SK-N-SH (cell line): ENCODE measurements at regions not wholly inside any gene's neighbourhood (a gene's known extent, or its start where the extent isn't known, plus 50 kb on each side); places are given as distances from the start of the nearest gene placed in this dataset.

Experiments
- CTCF ChIA-PET: fragments of 300-600, 350-600 bp; formaldehyde crosslinking; extraction: SDS; loops from one replicate; lab custom pipeline; 2021; lab: Yijun Ruan, JAX
- POLR2A ChIA-PET: fragments of 350-600 bp; sonication (Branson Sonifier 250); formaldehyde crosslinking; extraction: SDS; loops from one replicate; lab custom pipeline; 2020; ENCODE audit warnings: antibody characterized with exemption, inconsistent platforms; lab: Yijun Ruan, JAX
- DNase-seq: peaks from one replicate; pipeline ENCODE4 v3.0.0; 2012
- H2AFZ ChIP-seq: fragments of 200-600 bp; sonication (generic); 2 replicates; pipeline ENCODE4 v1.8.1; 2016; ENCODE audit warnings: antibody characterized with exemption, mild to moderate bottlenecking, low read depth
- H3F3A ChIP-seq: fragments of 200-600 bp; sonication (generic); replicated peaks from 2 replicates; pipeline ENCODE3; 2016; ENCODE audit warnings: antibody characterized with exemption, mild to moderate bottlenecking; ENCODE audit not compliant: insufficient read depth
- H3K27ac ChIP-seq, 2 experiments: fragments of 200-500 bp in 1 of 2; fragments of 200-600 bp in 1 of 2; sonication (Bioruptor generic) in 1 of 2; sonication (generic), shearing (Covaris generic) in 1 of 2; 2 replicates each; pipeline versions ENCODE4 v1.5.1 to v1.6.1; 2014 to 2016; ENCODE audit warnings: low read depth in 2 of 2, inconsistent platforms in 1 of 2, low read length in 1 of 2, mild to moderate bottlenecking in 1 of 2, mixed read lengths in 1 of 2
- H3K27me3 ChIP-seq: fragments of 200-600 bp; sonication (generic), shearing (Covaris generic); 2 replicates; pipeline ENCODE4 v1.6.1; 2016; ENCODE audit warnings: mixed run types; ENCODE audit not compliant: insufficient read depth
- H3K36me3 ChIP-seq, 2 experiments: fragments of 200-500 bp in 1 of 2; fragments of 200-600 bp in 1 of 2; sonication (Bioruptor generic) in 1 of 2; sonication (generic) in 1 of 2; replicated peaks in 1 of 2; 2 replicates each; pipeline versions ENCODE3 to v1.5.1; 2014 to 2016; ENCODE audit warnings: low read length in 1 of 2, mild to moderate bottlenecking in 1 of 2; ENCODE audit not compliant: insufficient read depth in 2 of 2, control insufficient read depth in 1 of 2
- H3K4me1 ChIP-seq, 2 experiments: fragments of 200-500 bp in 1 of 2; fragments of 200-600 bp in 1 of 2; sonication (Bioruptor generic) in 1 of 2; sonication (generic), shearing (Covaris generic) in 1 of 2; 2 replicates each; pipeline versions ENCODE4 v1.5.1 to v1.6.1; 2014 to 2016; ENCODE audit warnings: low read depth in 1 of 2, low read length in 1 of 2, mixed run types in 1 of 2; ENCODE audit not compliant: insufficient read depth in 2 of 2, control insufficient read depth in 1 of 2
- H3K4me2 ChIP-seq: fragments of 200-600 bp; sonication (generic), shearing (Covaris generic); 2 replicates; pipeline ENCODE4 v1.6.1; 2017; ENCODE audit warnings: mixed run types
- H3K4me3 ChIP-seq, 2 experiments: fragments of 200-500 bp in 1 of 2; fragments of 200-600 bp in 1 of 2; sonication (Bioruptor generic) in 1 of 2; sonication (generic), shearing (Covaris generic) in 1 of 2; 2 replicates each; pipeline versions ENCODE4 v1.5.1 to v1.8.1; 2014 to 2016; ENCODE audit warnings: low read depth in 2 of 2, inconsistent platforms in 1 of 2, low read length in 1 of 2, mild to moderate bottlenecking in 1 of 2, mixed read lengths in 1 of 2, moderate library complexity in 1 of 2
- H3K79me2 ChIP-seq: fragments of 200-600 bp; sonication (generic); 2 replicates; pipeline ENCODE4 v1.8.1; 2017; ENCODE audit warnings: mild to moderate bottlenecking; ENCODE audit not compliant: insufficient read depth
- H3K9ac ChIP-seq: fragments of 200-600 bp; sonication (generic); 2 replicates; pipeline ENCODE4 v1.6.1; 2017; ENCODE audit warnings: mixed run types
- H3K9me2 ChIP-seq: fragments of 200-600 bp; sonication (generic); 2 replicates; pipeline ENCODE4 v1.6.1; 2017; ENCODE audit warnings: mixed run types
- H3K9me3 ChIP-seq: fragments of 200-600 bp; sonication (generic); 2 replicates; pipeline ENCODE4 v1.6.1; 2017; ENCODE audit warnings: mixed run types, mild to moderate bottlenecking, moderate library complexity
- H4K20me1 ChIP-seq: fragments of 200-600 bp; sonication (generic); 2 replicates; pipeline ENCODE4 v1.6.1; 2017; ENCODE audit warnings: mild to moderate bottlenecking, mixed run types; ENCODE audit not compliant: insufficient read depth
- CTCF ChIP-seq: fragments of 200-600 bp; sonication (generic); IDR thresholded peaks from 2 replicates; pipeline ENCODE4 v1.6.1; 2017; ENCODE audit warnings: antibody characterized with exemption, mild to moderate bottlenecking, moderate library complexity
- ELF1 ChIP-seq: IDR thresholded peaks from 2 replicates; pipeline ENCODE4 v1.4.0; 2012
- EP300 ChIP-seq, 2 experiments: IDR thresholded peaks; 2 replicates each; pipeline versions ENCODE4 v1.4.0 to v1.6.1; 2012; ENCODE audit warnings: borderline replicate concordance in 1 of 2, low read depth in 1 of 2, low read length in 1 of 2
- EZH2phosphoT487 ChIP-seq: fragments of 200-600 bp; sonication (generic); IDR thresholded peaks from 2 replicates; pipeline ENCODE4 v1.6.1; 2017; ENCODE audit warnings: low read depth, mixed run types, mild to moderate bottlenecking, antibody characterized with exemption, moderate library complexity, borderline replicate concordance
- FOSL2 ChIP-seq: IDR thresholded peaks from 2 replicates; pipeline ENCODE4 v1.4.0; 2012; ENCODE audit warnings: low read depth, mild to moderate bottlenecking, moderate library complexity, borderline replicate concordance
- FOXJ3 ChIP-seq: sonication (generic); formaldehyde crosslinking; IDR thresholded peaks from 2 replicates; pipeline ENCODE4 v1.5.1; 2020; ENCODE audit warnings: mild to moderate bottlenecking, missing genetic modification reagents
- GABPA ChIP-seq: IDR thresholded peaks from 2 replicates; pipeline ENCODE4 v1.4.0; 2012; ENCODE audit warnings: low read depth, mild to moderate bottlenecking
- IRF3 ChIP-seq: fragments of 150-350 bp; IDR thresholded peaks from 2 replicates; pipeline ENCODE4 v1.6.1; 2016; ENCODE audit warnings: mild to moderate bottlenecking, low read depth, low read length
- JUND ChIP-seq: IDR thresholded peaks from 2 replicates; pipeline ENCODE4 v1.4.0; 2012
- MXI1 ChIP-seq: IDR thresholded peaks from 2 replicates; pipeline ENCODE4 v1.6.1; 2012; ENCODE audit warnings: mild to moderate bottlenecking, low read depth, low read length, improper control_type of control experiment
- NFIC ChIP-seq: IDR thresholded peaks from 2 replicates; pipeline ENCODE4 v1.4.0; 2012; ENCODE audit warnings: borderline replicate concordance
- NRF1 ChIP-seq: IDR thresholded peaks from 2 replicates; pipeline ENCODE4 v1.6.1; 2012; ENCODE audit warnings: low read depth, mild to moderate bottlenecking, low read length
- PBX3 ChIP-seq: IDR thresholded peaks from 2 replicates; pipeline ENCODE4; 2012
- POLR2AphosphoS5 ChIP-seq: IDR thresholded peaks from 2 replicates; pipeline ENCODE4 v1.6.1; 2012; ENCODE audit warnings: low read depth, low read length
- RAD21 ChIP-seq: IDR thresholded peaks from 2 replicates; pipeline ENCODE4 v1.6.1; 2012; ENCODE audit warnings: mild to moderate bottlenecking, low read length
- RFX5 ChIP-seq: IDR thresholded peaks from 2 replicates; pipeline ENCODE4 v1.6.1; 2012; ENCODE audit warnings: mild to moderate bottlenecking, improper control_type of control experiment, low read length
- RXRA ChIP-seq: IDR thresholded peaks from 2 replicates; pipeline ENCODE4 v1.4.0; 2012; ENCODE audit warnings: low read depth, mild to moderate bottlenecking, borderline replicate concordance
- SIN3A ChIP-seq: IDR thresholded peaks from 2 replicates; pipeline ENCODE4 v1.6.1; 2012; ENCODE audit warnings: low read depth, mild to moderate bottlenecking, low read length, moderate library complexity, borderline replicate concordance
- SMC3 ChIP-seq: IDR thresholded peaks from 2 replicates; pipeline ENCODE4 v1.6.1; 2012; ENCODE audit warnings: low read depth, low read length, improper control_type of control experiment
- TAF1 ChIP-seq: IDR thresholded peaks from 2 replicates; pipeline ENCODE4 v1.6.1; 2012; ENCODE audit warnings: low read depth, mild to moderate bottlenecking, low read length, moderate library complexity, borderline replicate concordance
- TCF12 ChIP-seq: IDR thresholded peaks from 2 replicates; pipeline ENCODE4 v1.4.0; 2012
- TEAD4 ChIP-seq: IDR thresholded peaks from 2 replicates; pipeline ENCODE4 v1.4.0; 2012; ENCODE audit warnings: mild to moderate bottlenecking, borderline replicate concordance; ENCODE audit not compliant: insufficient read depth
- USF2 ChIP-seq: fragments of 150-350 bp; IDR thresholded peaks from 2 replicates; pipeline ENCODE4 v1.6.1; 2017; ENCODE audit warnings: antibody characterized with exemption, low read length, low read depth, borderline replicate concordance
- WGBS: methylation state at CpG from one replicate; pipeline ENCODE4 v1.1.6; 2017; ENCODE audit warnings: low lambda C conversion rate; 5-methylcytosine and 5-hydroxymethylcytosine counted together

GRCh38 chrX:926070-926469, 286.4 kb downstream of the CRLF2 start:
- no peaks in the 10 kb centered on the region for H3K27me3 ChIP-seq
- H3F3A ChIP-seq = no peaks in the 10 kb centered on the region
- no peaks in the 10 kb centered on the region for H3K79me2 ChIP-seq
- ChIA-PET CTCF (no interaction called here), POLR2A (no interaction called here)
- no peak overlapping the region for H3K27ac ChIP-seq
- TF ChIP-seq EP300 (IDR thresholded peaks at IDR 0.05; ENCODE audit: borderline replicate concordance in 1 of 2, low read depth in 1 of 2, low read length in 1 of 2) = no peak
- TF ChIP-seq USF2 = no peak
- no peak for TF ChIP-seq NFIC
- no peak for TF ChIP-seq SIN3A
- no peak for TF ChIP-seq EZH2phosphoT487
- TF ChIP-seq RAD21 = no peak
- no peaks in the 10 kb centered on the region for H3K9me3 ChIP-seq
- 18% methylated on average over 8 of the region's 9 CpGs for WGBS
- DNase-seq = no peak
- H3K9ac ChIP-seq = no peak overlapping the region
- H3K9me2 ChIP-seq = no peaks in the 10 kb centered on the region
- H3K36me3 ChIP-seq = no peaks in the 10 kb centered on the region
- no peak overlapping the region for H3K4me3 ChIP-seq
- no peaks in the 10 kb centered on the region for H4K20me1 ChIP-seq
- no peak overlapping the region for H3K4me2 ChIP-seq
- H2AFZ ChIP-seq = no peak overlapping the region
- no peaks in the 10 kb centered on the region for H3K4me1 ChIP-seq

GRCh38 chrX:925652-926061, 286.8 kb downstream of the CRLF2 start:
- no peak overlapping the region for H3K4me2 ChIP-seq
- H3K4me3 ChIP-seq = no peak overlapping the region
- H3F3A ChIP-seq = no peaks in the 10 kb centered on the region
- H3K27ac ChIP-seq = no peak overlapping the region
- H3K36me3 ChIP-seq = no peaks in the 10 kb centered on the region
- no peaks in the 10 kb centered on the region for H3K9me2 ChIP-seq
- no peaks in the 10 kb centered on the region for H3K9me3 ChIP-seq
- 18% methylated on average over 6 of the region's 6 CpGs for WGBS
- ChIA-PET POLR2A (no interaction called here), CTCF (no interaction called here)
- H3K9ac ChIP-seq = no peak overlapping the region
- no peaks in the 10 kb centered on the region for H3K27me3 ChIP-seq
- no peaks in the 10 kb centered on the region for H4K20me1 ChIP-seq
- H3K4me1 ChIP-seq = no peaks in the 10 kb centered on the region
- TF ChIP-seq USF2 = no peak
- TF ChIP-seq TEAD4 = no peak
- no peak for TF ChIP-seq FOSL2
- TF ChIP-seq ELF1 = no peak
- no peak for TF ChIP-seq GABPA
- TF ChIP-seq RFX5 = no peak
- TF ChIP-seq PBX3 = no peak
- no peak for TF ChIP-seq MXI1
- TF ChIP-seq JUND = no peak
- TF ChIP-seq IRF3 = no peak
- TF ChIP-seq SMC3 = no peak
- TF ChIP-seq NRF1 = no peak
- no peak for TF ChIP-seq CTCF
- TF ChIP-seq RXRA = no peak
- TF ChIP-seq POLR2AphosphoS5 = no peak
- TF ChIP-seq TCF12 = no peak
- TF ChIP-seq FOXJ3 = no peak
- no peak for TF ChIP-seq TAF1
- DNase-seq = no peak
- H3K79me2 ChIP-seq = no peaks in the 10 kb centered on the region
- no peak overlapping the region for H2AFZ ChIP-seq
